Osteocyte (in vitro differentiated cells): ENCODE measurements at regions not wholly inside any gene's neighbourhood (a gene's known extent, or its start where the extent isn't known, plus 50 kb on each side); places are given as distances from the start of the nearest gene placed in this dataset.
"Not testable (repeated sequence)": the region's sequence is repeated elsewhere in the genome, so short reads cannot be mapped to it uniquely, and the experiment has no call there.

Experiments used
- DNase-seq: peaks from one replicate; pipeline ENCODE4 v3.0.0; 2021; ENCODE audit warnings: mixed read lengths; ENCODE audit not compliant: unreplicated experiment; ENCODE audit errors: extremely low spot score
- H3K27ac Mint-ChIP-seq: one replicate; pipeline ENCODE4 v1.8.0; 2021; ENCODE audit warnings: mild to moderate bottlenecking, mixed read lengths; ENCODE audit not compliant: unreplicated experiment
- H3K27me3 Mint-ChIP-seq: one replicate; pipeline ENCODE4 v1.8.0; 2021; ENCODE audit warnings: mixed read lengths; ENCODE audit not compliant: unreplicated experiment
- H3K36me3 Mint-ChIP-seq: one replicate; pipeline ENCODE4 v1.8.0; 2021; ENCODE audit warnings: mixed read lengths; ENCODE audit not compliant: unreplicated experiment
- H3K4me1 Mint-ChIP-seq: one replicate; pipeline ENCODE4 v1.8.0; 2021; ENCODE audit warnings: mixed read lengths; ENCODE audit not compliant: unreplicated experiment
- H3K4me3 Mint-ChIP-seq: one replicate; pipeline ENCODE4 v1.8.0; 2021; ENCODE audit warnings: mild to moderate bottlenecking, moderate library complexity, mixed read lengths; ENCODE audit not compliant: unreplicated experiment
- H3K9me3 Mint-ChIP-seq: one replicate; pipeline ENCODE4 v1.8.0; 2021; ENCODE audit warnings: mixed read lengths; ENCODE audit not compliant: unreplicated experiment
- CTCF ChIP-seq: fragments of 200-600 bp; sonication (generic); IDR thresholded peaks from 2 replicates; pipeline ENCODE4 v1.5.0; 2021; ENCODE audit warnings: antibody characterized with exemption, mild to moderate bottlenecking, moderate library complexity

GRCh38 chr18:42363446-42364441 lies 408.7 kb downstream of the PIK3C3 start:
- Mint-ChIP-seq H3K36me3 (no peaks in the 10 kb centered on the region), H3K4me1 (no peaks in the 10 kb centered on the region), H3K27me3 (peaks cover 2% of the 10 kb centered on the region), H3K9me3 (no peaks in the 10 kb centered on the region), H3K4me3 (no peak overlapping the region), H3K27ac (no peak overlapping the region)
- DNase-seq: no peak
- TF ChIP-seq CTCF: no peak

- Mint-ChIP-seq H3K36me3 (no peaks in the 10 kb centered on the region), H3K4me3 (no peak overlapping the region), H3K4me1 (no peaks in the 10 kb centered on the region), H3K27me3 (peaks cover 2% of the 10 kb centered on the region), H3K9me3 (no peaks in the 10 kb centered on the region), H3K27ac (no peak overlapping the region)
- no peak for DNase-seq
- TF ChIP-seq CTCF: no peak
Measured at GRCh38 chr18:42364766-42365165, 409.7 kb downstream of the PIK3C3 start.

- H3K27ac Mint-ChIP-seq: no peak overlapping the region
- H3K4me3 Mint-ChIP-seq: no peak overlapping the region
- no peak for DNase-seq
- no peaks in the 10 kb centered on the region for H3K4me1 Mint-ChIP-seq
- peaks cover 7% of the 10 kb centered on the region for H3K27me3 Mint-ChIP-seq
- no peaks in the 10 kb centered on the region for H3K9me3 Mint-ChIP-seq
- no peaks in the 10 kb centered on the region for H3K36me3 Mint-ChIP-seq
- no peak for TF ChIP-seq CTCF
Measured at GRCh38 chr18:42365591-42365990, 410.6 kb downstream of the PIK3C3 start.

- H3K4me3 Mint-ChIP-seq: no peak overlapping the region
- no peak overlapping the region for H3K27ac Mint-ChIP-seq
- H3K4me1 Mint-ChIP-seq: no peaks in the 10 kb centered on the region
- DNase-seq: no peak
- H3K36me3 Mint-ChIP-seq: no peaks in the 10 kb centered on the region
- H3K9me3 Mint-ChIP-seq: no peaks in the 10 kb centered on the region
- H3K27me3 Mint-ChIP-seq: peaks cover 6% of the 10 kb centered on the region
- TF ChIP-seq CTCF: no peak
Measured at GRCh38 chr18:42373584-42373983, 418.6 kb downstream of the PIK3C3 start.

- Mint-ChIP-seq H3K9me3 (no peaks in the 10 kb centered on the region), H3K4me1 (no peaks in the 10 kb centered on the region), H3K4me3 (no peak overlapping the region), H3K27ac (no peak overlapping the region), H3K27me3 (peaks cover 6% of the 10 kb centered on the region), H3K36me3 (no peaks in the 10 kb centered on the region)
- TF ChIP-seq CTCF: no peak
- DNase-seq: no peak
Measured at GRCh38 chr18:42374961-42375360, 419.9 kb downstream of the PIK3C3 start.

- not testable (repeated sequence) for H3K36me3 Mint-ChIP-seq, H3K27ac Mint-ChIP-seq, DNase-seq, H3K27me3 Mint-ChIP-seq, H3K4me3 Mint-ChIP-seq, H3K9me3 Mint-ChIP-seq, H3K4me1 Mint-ChIP-seq
Measured at GRCh38 chr18:42378854-42379253, 423.8 kb downstream of the PIK3C3 start.

GRCh38 chr18:42381236-42381635 lies 426.2 kb downstream of the PIK3C3 start:
- H3K27me3 Mint-ChIP-seq, H3K4me1 Mint-ChIP-seq, H3K27ac Mint-ChIP-seq, H3K4me3 Mint-ChIP-seq, DNase-seq, H3K9me3 Mint-ChIP-seq, H3K36me3 Mint-ChIP-seq: not testable (repeated sequence)
